ENCODE measurements at regions not wholly inside any gene's neighbourhood (a gene's known extent, or its start where the extent isn't known, plus 50 kb on each side); places are given as distances from the start of the nearest gene placed in this dataset.
A peak's percentile ranks its signal among the peaks of the same experiment; 100 is the strongest.

GRCh38 chr3:176351408-176351807, 845.9 kb downstream of the TBL1XR1 start:
- no peaks in the 10 kb centered on the region for H3K27me3 ChIP-seq (ENCODE audit: insufficient read depth, low read length)
- no peak overlapping the region for H3K4me2 ChIP-seq (ENCODE audit: low read length)
- no peaks in the 10 kb centered on the region for H3K27me3 Mint-ChIP-seq (ENCODE audit: low read depth, unreplicated experiment)
- H4K20me1 ChIP-seq (ENCODE audit: insufficient read depth, low read length): no peaks in the 10 kb centered on the region
- no peaks in the 10 kb centered on the region for H3K36me3 ChIP-seq (ENCODE audit: insufficient read depth, low read length)
- no peaks in the 10 kb centered on the region for H3K9me3 ChIP-seq (ENCODE audit: insufficient read depth, low read depth, low read length)
- peaks cover 5% of the 10 kb centered on the region for H3K4me1 Mint-ChIP-seq (ENCODE audit: low read depth, unreplicated experiment)
- DNase-seq (ENCODE audit: low read depth) (peak; percentile 8), FAIRE-seq (no peak)
- no peak overlapping the region for H3K27ac Mint-ChIP-seq (ENCODE audit: unreplicated experiment)
- H3K36me3 Mint-ChIP-seq (ENCODE audit: low read depth, unreplicated experiment): no peaks in the 10 kb centered on the region
- H2AFZ ChIP-seq (ENCODE audit: low read depth, low read length): no peak overlapping the region
- H3K9ac ChIP-seq (ENCODE audit: low read length): no peak overlapping the region
- TF ChIP-seq EZH2 (IDR thresholded peaks at IDR 0.05; ENCODE audit: insufficient read depth, low read length): no peak
- TF ChIP-seq CTCF (IDR thresholded peaks at IDR 0.05; ENCODE audit: insufficient read depth, low read depth, low read length): no peak
- no peak overlapping the region for H3K4me3 Mint-ChIP-seq (ENCODE audit: unreplicated experiment)
- no peak overlapping the region for H3K4me3 ChIP-seq (ENCODE audit: insufficient read depth, low read depth, low read length)
- no peaks in the 10 kb centered on the region for H3K79me2 ChIP-seq (ENCODE audit: insufficient read depth, low read length)
- no peak overlapping the region for H3K27ac ChIP-seq (ENCODE audit: low read depth, low read length)
- no peaks in the 10 kb centered on the region for H3K4me1 ChIP-seq (ENCODE audit: insufficient read depth, low read length)
- H3K9me3 Mint-ChIP-seq (ENCODE audit: unreplicated experiment): no peaks in the 10 kb centered on the region

- FAIRE-seq: no peak
- H3K9me3 Mint-ChIP-seq (ENCODE audit: unreplicated experiment): no peaks in the 10 kb centered on the region
- no peaks in the 10 kb centered on the region for H3K9me3 ChIP-seq (ENCODE audit: insufficient read depth, low read depth, low read length)
- no peak for TF ChIP-seq EZH2 (IDR thresholded peaks at IDR 0.05; ENCODE audit: insufficient read depth, low read length)
- no peak for TF ChIP-seq CTCF (IDR thresholded peaks at IDR 0.05; ENCODE audit: insufficient read depth, low read depth, low read length)
- H3K27ac ChIP-seq (ENCODE audit: low read depth, low read length): no peak overlapping the region
- H3K27me3 Mint-ChIP-seq (ENCODE audit: low read depth, unreplicated experiment): no peaks in the 10 kb centered on the region
- no peaks in the 10 kb centered on the region for H3K4me1 ChIP-seq (ENCODE audit: insufficient read depth, low read length)
- no peaks in the 10 kb centered on the region for H3K36me3 Mint-ChIP-seq (ENCODE audit: low read depth, unreplicated experiment)
- no peak overlapping the region for H3K4me2 ChIP-seq (ENCODE audit: low read length)
- H3K9ac ChIP-seq (ENCODE audit: low read length): no peak overlapping the region
- H3K4me3 Mint-ChIP-seq (ENCODE audit: unreplicated experiment): no peak overlapping the region
- no peaks in the 10 kb centered on the region for H4K20me1 ChIP-seq (ENCODE audit: insufficient read depth, low read length)
- H3K27ac Mint-ChIP-seq (ENCODE audit: unreplicated experiment): no peak overlapping the region
- no peak for DNase-seq (ENCODE audit: low read depth)
- H3K4me3 ChIP-seq (ENCODE audit: insufficient read depth, low read depth, low read length): no peak overlapping the region
- no peak overlapping the region for H2AFZ ChIP-seq (ENCODE audit: low read depth, low read length)
- H3K36me3 ChIP-seq (ENCODE audit: insufficient read depth, low read length): no peaks in the 10 kb centered on the region
- H3K27me3 ChIP-seq (ENCODE audit: insufficient read depth, low read length): no peaks in the 10 kb centered on the region
- peaks cover 5% of the 10 kb centered on the region for H3K4me1 Mint-ChIP-seq (ENCODE audit: low read depth, unreplicated experiment)
- H3K79me2 ChIP-seq (ENCODE audit: insufficient read depth, low read length): no peaks in the 10 kb centered on the region
Observed at GRCh38 chr3:176349706-176350105, 847.6 kb downstream of the TBL1XR1 start.

- no peaks in the 10 kb centered on the region for H3K36me3 Mint-ChIP-seq (ENCODE audit: low read depth, unreplicated experiment)
- peaks cover 1% of the 10 kb centered on the region for H3K4me1 Mint-ChIP-seq (ENCODE audit: low read depth, unreplicated experiment)
- Histone ChIP-seq H3K4me1 (ENCODE audit: insufficient read depth, low read length) (no peaks in the 10 kb centered on the region), H3K36me3 (ENCODE audit: insufficient read depth, low read length) (no peaks in the 10 kb centered on the region), H3K4me3 (ENCODE audit: insufficient read depth, low read depth, low read length) (no peak overlapping the region), H3K9me3 (ENCODE audit: insufficient read depth, low read depth, low read length) (no peaks in the 10 kb centered on the region), H3K4me2 (ENCODE audit: low read length) (no peak overlapping the region), H3K79me2 (ENCODE audit: insufficient read depth, low read length) (no peaks in the 10 kb centered on the region), H3K27me3 (ENCODE audit: insufficient read depth, low read length) (no peaks in the 10 kb centered on the region), H2AFZ (ENCODE audit: low read depth, low read length) (no peak overlapping the region), H4K20me1 (ENCODE audit: insufficient read depth, low read length) (no peaks in the 10 kb centered on the region), H3K9ac (ENCODE audit: low read length) (no peak overlapping the region), H3K27ac (ENCODE audit: low read depth, low read length) (no peak overlapping the region)
- no peaks in the 10 kb centered on the region for H3K9me3 Mint-ChIP-seq (ENCODE audit: unreplicated experiment)
- no peak for FAIRE-seq
- H3K27ac Mint-ChIP-seq (ENCODE audit: unreplicated experiment): no peak overlapping the region
- TF ChIP-seq CTCF (IDR thresholded peaks at IDR 0.05; ENCODE audit: insufficient read depth, low read depth, low read length): no peak
- TF ChIP-seq EZH2 (IDR thresholded peaks at IDR 0.05; ENCODE audit: insufficient read depth, low read length): no peak
- no peak overlapping the region for H3K4me3 Mint-ChIP-seq (ENCODE audit: unreplicated experiment)
- H3K27me3 Mint-ChIP-seq (ENCODE audit: low read depth, unreplicated experiment): no peaks in the 10 kb centered on the region
- no peak for DNase-seq (ENCODE audit: low read depth)
Observed at GRCh38 chr3:176347424-176348146, 849.7 kb downstream of the TBL1XR1 start.

Measured in astrocyte (in vitro differentiated cells and primary cell).